ENCODE measurements at regions not wholly inside any gene's neighbourhood (a gene's known extent, or its start where the extent isn't known, plus 50 kb on each side); places are given as distances from the start of the nearest gene placed in this dataset.

- TF ChIP-seq MCM2 (IDR thresholded peaks at IDR 0.05; ENCODE audit: low read depth), result no peak
- TF ChIP-seq SNIP1 (IDR thresholded peaks at IDR 0.05; ENCODE audit: low read depth), result no peak
- TF ChIP-seq RFX5 (IDR thresholded peaks at IDR 0.05; ENCODE audit: low read depth, low read length), result no peak
- no peak for TF ChIP-seq TRIM24 (IDR thresholded peaks at IDR 0.05)
- TF ChIP-seq ZNF561 (CRISPR knock-in tag; conservative IDR thresholded peaks at IDR 0.05), result no peak
These were observed 1045.6 kb downstream of the GLUD2 start (continued) for GRCh38 chrX:122092978-122093377.

- Histone ChIP-seq H3K36me3 (ENCODE audit: control insufficient read depth, insufficient read depth, low read length) (no peaks in the 10 kb centered on the region), H4K20me1 (replicated peaks; ENCODE audit: control insufficient read depth, insufficient read depth, low read length) (no peaks in the 10 kb centered on the region), H3K4me2 (ENCODE audit: insufficient read depth, low read length) (no peak overlapping the region), H3K4me3 (no peak overlapping the region), H3K9me3 (replicated peaks; ENCODE audit: control insufficient read depth, insufficient read depth, low read depth, low read length) (no peaks in the 10 kb centered on the region), H3K9ac (ENCODE audit: insufficient read depth in 1 of 2, low read depth in 2 of 2, low read length in 2 of 2) (no peak overlapping the region), H2AFZ (ENCODE audit: low read depth, low read length) (no peak overlapping the region), H3K27ac (ENCODE audit: extremely low read depth, low read depth, low read length) (no peak overlapping the region), H3K79me2 (ENCODE audit: control insufficient read depth, insufficient read depth, low read length) (no peaks in the 10 kb centered on the region), H3K9me1 (ENCODE audit: control insufficient read depth, insufficient read depth, low read length) (no peaks in the 10 kb centered on the region), H3K4me1 (replicated peaks in 1 of 2; ENCODE audit: control insufficient read depth in 2 of 2, insufficient read depth in 2 of 2, low read length in 2 of 2) (no peaks in the 10 kb centered on the region), H3K27me3 (ENCODE audit: control insufficient read depth in 2 of 2, insufficient read depth in 2 of 2, low read length in 2 of 2) (no peaks in the 10 kb centered on the region)
- DNase-seq (ENCODE audit: extremely low read depth in 1 of 4, low spot score in 3 of 4) (no peak), ATAC-seq (no peak), FAIRE-seq (no peak)
- CTCF ChIA-PET (ENCODE audit: low intra/inter-chr PET ratio), result no interaction called here
- in situ Hi-C loops (cut with MboI), result no loop called here
- TF ChIP-seq REST (IDR thresholded peaks at IDR 0.05; ENCODE audit: borderline replicate concordance), result no peak
- no peak for TF ChIP-seq REST (CRISPR knock-in tag; IDR thresholded peaks at IDR 0.05; ENCODE audit: low read depth)
- intact Hi-C loops (cut with micrococcal nuclease), result no loop called here
- no TSS peak for BruUV-seq (replicated peaks)
- POLR2A ChIA-PET, result no interaction called here
These were observed 1047.2 kb downstream of the GLUD2 start for GRCh38 chrX:122094611-122095010.

Data from K562 (cell line).